22Rv1 (cell line): ENCODE measurements at regions not wholly inside any gene's neighbourhood (a gene's known extent, or its start where the extent isn't known, plus 50 kb on each side); places are given as distances from the start of the nearest gene placed in this dataset.

ENCODE experiments used
- H3K27ac ChIP-seq: fragments of 450-650 bp; 2 replicates; pipeline ENCODE4 v1.5.1; 2017
- CTCF ChIP-seq: fragments of 450-650 bp; IDR thresholded peaks from 2 replicates; pipeline ENCODE4 v1.5.1; 2017; ENCODE audit warnings: mild to moderate bottlenecking
- ZFX ChIP-seq: fragments of 450-650 bp; IDR thresholded peaks from 2 replicates; pipeline ENCODE4 v1.6.1; 2017; ENCODE audit warnings: antibody characterized with exemption, borderline replicate concordance

DNA sequence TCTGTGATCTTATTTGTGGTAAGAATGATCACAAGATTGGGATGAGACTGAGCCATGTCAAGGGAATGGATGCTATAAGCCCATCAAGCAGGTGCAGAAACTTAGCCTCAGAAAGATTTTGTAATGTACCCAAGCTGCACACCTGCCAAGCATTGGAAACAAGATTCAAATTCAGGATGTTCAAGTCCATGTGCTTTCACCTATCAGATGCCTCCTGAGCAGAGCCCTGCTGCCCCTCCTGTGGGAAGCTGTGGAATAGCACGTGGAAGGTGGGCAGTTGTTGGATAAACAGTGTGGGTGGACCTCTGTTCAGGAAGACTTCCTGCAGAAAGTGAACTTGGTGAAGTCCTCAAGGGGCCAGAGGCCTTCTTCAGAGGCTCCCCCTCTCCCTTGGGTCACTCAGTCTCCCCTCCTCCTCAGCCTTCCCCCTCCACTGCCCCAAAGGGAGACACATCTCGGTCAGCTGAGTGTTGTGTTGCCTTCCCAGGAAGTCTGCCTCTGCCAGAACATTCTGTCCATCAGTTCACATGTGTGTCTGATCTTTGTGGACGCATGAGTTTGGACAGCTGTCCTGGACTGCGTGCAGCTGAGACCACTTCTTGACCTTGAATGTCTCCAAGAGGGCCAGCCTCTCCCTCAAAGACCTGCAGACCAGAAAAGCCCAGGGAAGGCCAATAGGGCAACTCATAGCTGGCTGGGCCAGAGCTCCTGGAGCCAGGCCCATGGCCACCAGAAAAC lies 186.1 kb downstream of the INHBB start:
- no peak overlapping the region for H3K27ac ChIP-seq
- TF ChIP-seq CTCF (no peak), ZFX (no peak)

DNA sequence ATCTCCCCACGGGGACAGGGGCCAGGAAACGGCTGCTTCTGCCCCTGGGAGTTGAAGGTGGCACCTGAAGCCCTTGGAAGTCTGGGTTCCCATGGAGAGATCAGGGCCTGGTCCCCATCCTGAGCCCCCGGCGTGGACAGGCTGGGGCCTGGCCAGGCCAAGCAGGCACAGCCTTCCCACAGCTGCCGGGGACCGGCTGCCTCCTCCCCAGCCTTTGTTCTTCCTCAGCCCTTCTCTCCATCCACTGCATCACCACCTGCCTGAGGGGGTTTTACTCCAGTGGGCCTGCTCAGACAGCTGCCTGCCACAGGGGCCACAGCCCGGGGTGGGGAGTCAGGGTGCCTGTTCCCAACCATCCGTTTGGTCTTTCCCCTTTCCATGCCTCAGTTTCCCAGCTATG lies 187.7 kb downstream of the INHBB start:
- no peak overlapping the region for H3K27ac ChIP-seq
- TF ChIP-seq CTCF (no peak), ZFX (no peak)

- no peak overlapping the region for H3K27ac ChIP-seq
- TF ChIP-seq ZFX: no peak
- TF ChIP-seq CTCF: no peak
Measured at GRCh38 chr2:120534457-120534856, 188.5 kb downstream of the INHBB start.

- no peak overlapping the region for H3K27ac ChIP-seq
- TF ChIP-seq CTCF (no peak), ZFX (no peak)
Measured at GRCh38 chr2:120535081-120535480, 189.1 kb downstream of the INHBB start.

GRCh38 chr2:120536141-120536540 lies 190.2 kb downstream of the INHBB start:
- no peak overlapping the region for H3K27ac ChIP-seq
- no peak for TF ChIP-seq CTCF
- no peak for TF ChIP-seq ZFX

GRCh38 chr2:120538691-120539423 lies 192.9 kb downstream of the INHBB start:
- TF ChIP-seq CTCF (no peak), ZFX (no peak)
- no peak overlapping the region for H3K27ac ChIP-seq

GRCh38 chr2:120539424-120539936 lies 193.5 kb downstream of the INHBB start:
- TF ChIP-seq CTCF: no peak
- TF ChIP-seq ZFX: no peak

More at GRCh38 chr2:120539424-120539936, 193.5 kb downstream of the INHBB start:
- H3K27ac ChIP-seq: no peak overlapping the region
